HAP-1 (cell line): ENCODE measurements at regions not wholly inside any gene's neighbourhood (a gene's known extent, or its start where the extent isn't known, plus 50 kb on each side); places are given as distances from the start of the nearest gene placed in this dataset.

ENCODE experiments used
- DNase-seq, 2 experiments: peaks; one replicate each; pipeline ENCODE4 v3.0.0-alpha.2; 2016 to 2020; ENCODE audit warnings: low spot score in 2 of 2
- H3K27me3 ChIP-seq: fragments of 250-450 bp; sonication (Bioruptor Pico); 2 replicates; pipeline ENCODE4 v1.5.1; 2020; ENCODE audit warnings: low read depth, mild to moderate bottlenecking, moderate library complexity
- H3K36me3 ChIP-seq: fragments of 250-450 bp; sonication (Bioruptor Pico); replicated peaks from 2 replicates; pipeline ENCODE4 v1.5.1; 2020; ENCODE audit warnings: mild to moderate bottlenecking
- H3K4me1 ChIP-seq: fragments of 250-450 bp; sonication (Bioruptor Pico); 2 replicates; pipeline ENCODE4 v1.5.1; 2020; ENCODE audit warnings: mild to moderate bottlenecking
- H3K4me3 ChIP-seq: fragments of 250-450 bp; sonication (Bioruptor Pico); 2 replicates; pipeline ENCODE4 v1.5.1; 2020; ENCODE audit warnings: mild to moderate bottlenecking, moderate library complexity
- H3K9me3 ChIP-seq: fragments of 250-450 bp; sonication (Bioruptor Pico); 2 replicates; pipeline ENCODE4 v1.5.1; 2020; ENCODE audit warnings: mild to moderate bottlenecking, moderate library complexity
- in situ Hi-C: fragments of 300-500 bp; cut with MboI; formaldehyde crosslinking; loops from 3 replicates; pipeline ENCODE4 v1.14.3; 2020; ENCODE audit warnings: low sequenced_read_pairs, inconsistent platforms, mixed read lengths

- H3K27me3 ChIP-seq, result no peaks in the 10 kb centered on the region
- in situ Hi-C loops, result no loop called here
- H3K9me3 ChIP-seq, result no peaks in the 10 kb centered on the region
- no peaks in the 10 kb centered on the region for H3K36me3 ChIP-seq
- H3K4me3 ChIP-seq, result no peak overlapping the region
- no peak for DNase-seq
- H3K4me1 ChIP-seq, result no peaks in the 10 kb centered on the region
Observed at GRCh38 chr5:92455011-92455410, 1071.9 kb upstream of the ARRDC3 start.

GRCh38 chr5:92444888-92445287 lies 1061.8 kb upstream of the ARRDC3 start:
- in situ Hi-C loops, result no loop called here

DNA sequence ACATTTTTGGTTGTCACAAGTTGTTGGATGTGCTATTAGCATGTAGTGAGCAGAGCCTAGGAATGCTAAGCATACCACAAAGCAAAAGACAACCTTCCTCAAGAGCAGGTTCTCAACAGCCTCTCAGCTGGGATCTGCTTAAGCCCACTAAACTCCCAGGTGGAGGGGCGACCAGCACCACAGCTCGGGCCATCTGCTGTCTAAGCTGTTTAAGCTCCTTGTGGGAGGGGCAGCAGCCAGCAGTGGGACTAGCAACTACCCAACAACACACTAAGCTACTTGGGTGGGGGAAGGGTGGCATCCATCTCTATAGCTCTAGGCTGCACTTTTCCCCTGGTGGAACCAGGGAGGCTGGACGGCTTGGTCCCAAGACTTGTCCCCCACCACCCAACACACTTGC lies 1052.7 kb upstream of the ARRDC3 start:
- Histone ChIP-seq H3K9me3 (no peaks in the 10 kb centered on the region), H3K4me1 (no peaks in the 10 kb centered on the region), H3K4me3 (no peak overlapping the region), H3K27me3 (no peaks in the 10 kb centered on the region), H3K36me3 (no peaks in the 10 kb centered on the region)
- no peak for DNase-seq
- in situ Hi-C loops, result no loop called here

More at GRCh38 chr5:92444888-92445287, 1061.8 kb upstream of the ARRDC3 start:
- DNase-seq, result no peak
- Histone ChIP-seq H3K9me3 (no peaks in the 10 kb centered on the region), H3K36me3 (no peaks in the 10 kb centered on the region), H3K27me3 (no peaks in the 10 kb centered on the region), H3K4me1 (no peaks in the 10 kb centered on the region), H3K4me3 (no peak overlapping the region)

DNA sequence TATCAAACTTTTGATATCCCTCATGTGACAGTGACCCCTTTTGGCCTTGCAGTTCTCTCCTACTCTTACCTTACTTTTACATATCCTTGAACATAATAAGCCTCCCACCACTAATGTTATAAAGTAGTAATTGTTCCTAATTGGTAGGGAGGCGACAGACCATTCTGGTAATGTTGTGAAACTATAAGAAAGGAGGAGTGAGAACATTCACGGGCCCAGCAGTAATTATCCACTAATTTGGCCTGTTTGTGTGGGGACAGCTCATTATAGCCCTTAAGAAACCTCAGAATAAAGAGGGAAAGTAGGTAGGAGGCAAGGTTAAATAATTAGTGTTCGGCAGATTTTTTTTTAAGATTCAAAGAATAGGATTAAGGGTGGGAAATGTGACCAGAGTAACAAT lies 1046.5 kb upstream of the ARRDC3 start:
- no peaks in the 10 kb centered on the region for H3K27me3 ChIP-seq
- H3K4me3 ChIP-seq, result no peak overlapping the region
- DNase-seq, result no peak
- H3K36me3 ChIP-seq, result no peaks in the 10 kb centered on the region
- in situ Hi-C loops, result no loop called here
- H3K4me1 ChIP-seq, result no peaks in the 10 kb centered on the region
- H3K9me3 ChIP-seq, result no peaks in the 10 kb centered on the region

GRCh38 chr5:92428415-92428814 lies 1045.3 kb upstream of the ARRDC3 start:
- Histone ChIP-seq H3K27me3 (no peaks in the 10 kb centered on the region), H3K4me3 (no peak overlapping the region), H3K36me3 (no peaks in the 10 kb centered on the region), H3K9me3 (no peaks in the 10 kb centered on the region), H3K4me1 (no peaks in the 10 kb centered on the region)
- in situ Hi-C loops, result no loop called here
- no peak for DNase-seq

DNA sequence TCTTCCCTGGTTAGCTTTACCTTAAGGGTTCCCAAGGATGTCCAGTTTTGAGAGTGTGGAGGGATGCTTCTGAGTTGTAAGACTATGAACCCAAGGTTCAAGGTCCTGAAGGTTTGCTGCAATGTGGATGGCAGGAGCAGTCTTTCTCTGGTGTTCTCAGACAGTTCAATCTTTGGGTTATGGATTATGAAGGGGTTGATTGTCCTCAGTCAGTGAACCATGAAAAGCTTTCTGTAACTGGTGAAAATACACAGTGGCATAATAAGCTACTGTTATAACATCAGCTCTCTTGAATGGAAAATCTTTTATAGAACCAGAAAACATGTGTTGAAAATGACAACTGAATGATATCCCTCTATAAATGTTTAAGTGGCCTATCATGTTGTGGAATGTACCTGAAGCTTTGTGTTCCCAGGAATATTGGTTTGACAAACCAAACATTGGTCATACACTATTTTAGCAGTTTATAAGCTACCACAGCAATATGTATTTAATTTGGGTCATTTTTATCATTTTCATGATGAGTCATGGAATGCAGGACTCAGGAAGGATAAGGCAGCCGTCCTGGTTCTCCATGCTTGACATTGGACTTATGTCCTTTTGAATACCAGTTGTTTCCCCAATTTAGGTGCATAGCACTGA lies 1041.8 kb upstream of the ARRDC3 start:
- no peak overlapping the region for H3K4me3 ChIP-seq
- no peaks in the 10 kb centered on the region for H3K4me1 ChIP-seq
- no peak for DNase-seq
- in situ Hi-C loops, result no loop called here
- H3K9me3 ChIP-seq, result no peaks in the 10 kb centered on the region
- H3K27me3 ChIP-seq, result no peaks in the 10 kb centered on the region
- H3K36me3 ChIP-seq, result no peaks in the 10 kb centered on the region

DNA sequence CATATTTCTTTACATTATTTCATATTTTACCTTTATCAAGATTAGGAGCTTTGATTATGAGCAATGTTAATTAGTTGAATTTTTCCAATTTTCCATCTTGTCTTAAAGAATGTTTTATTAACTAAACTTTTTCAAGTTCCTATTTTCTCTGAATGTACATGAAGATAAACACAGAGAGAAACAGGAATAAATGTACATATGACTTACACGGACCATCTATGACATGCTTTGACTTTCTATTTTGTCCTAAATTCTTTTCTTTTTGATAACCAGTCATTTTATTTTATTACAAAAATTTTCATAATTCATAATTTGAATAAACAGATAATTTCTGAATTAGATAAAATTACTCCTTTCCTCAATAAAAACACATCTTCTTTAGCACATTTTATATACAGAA lies 1038.8 kb upstream of the ARRDC3 start:
- H3K36me3 ChIP-seq, result no peaks in the 10 kb centered on the region
- no peak overlapping the region for H3K4me3 ChIP-seq
- H3K4me1 ChIP-seq, result no peaks in the 10 kb centered on the region
- in situ Hi-C loops, result no loop called here
- no peaks in the 10 kb centered on the region; the same call in 1 of the 2 replicates for H3K9me3 ChIP-seq
- no peaks in the 10 kb centered on the region for H3K27me3 ChIP-seq
- DNase-seq, result no peak

GRCh38 chr5:92421196-92421595 lies 1038.1 kb upstream of the ARRDC3 start:
- H3K36me3 ChIP-seq, result no peaks in the 10 kb centered on the region
- no peaks in the 10 kb centered on the region for H3K27me3 ChIP-seq
- no peaks in the 10 kb centered on the region for H3K4me1 ChIP-seq
- in situ Hi-C loops, result no loop called here
- H3K9me3 ChIP-seq, result no peaks in the 10 kb centered on the region; the same call in 1 of the 2 replicates
- no peak for DNase-seq
- H3K4me3 ChIP-seq, result no peak overlapping the region

- in situ Hi-C loops, result no loop called here
- DNase-seq, result no peak
- Histone ChIP-seq H3K4me1 (no peaks in the 10 kb centered on the region), H3K36me3 (no peaks in the 10 kb centered on the region), H3K4me3 (no peak overlapping the region), H3K9me3 (no peaks in the 10 kb centered on the region; the same call in 1 of the 2 replicates), H3K27me3 (no peaks in the 10 kb centered on the region)
Observed at GRCh38 chr5:92419261-92419660, 1036.1 kb upstream of the ARRDC3 start.

DNA sequence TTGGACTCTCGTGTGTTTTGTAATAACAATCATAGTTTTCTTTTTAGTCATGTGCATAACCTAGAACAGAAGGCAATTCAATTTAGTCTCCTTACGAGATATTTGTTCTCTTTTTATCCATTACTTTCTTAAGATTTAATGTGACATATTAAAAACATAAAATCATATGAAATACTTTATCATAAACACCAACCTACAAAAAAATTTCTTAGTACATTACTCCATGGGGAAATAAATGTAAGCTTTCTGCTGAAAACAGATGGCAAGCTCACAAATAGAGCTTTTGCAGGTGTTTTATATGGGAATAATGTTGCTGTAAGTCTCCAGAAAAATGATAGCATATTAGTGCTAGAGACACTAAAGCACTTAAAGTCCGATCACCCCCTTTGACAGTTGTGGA lies 1035.2 kb upstream of the ARRDC3 start:
- Histone ChIP-seq H3K36me3 (no peaks in the 10 kb centered on the region), H3K4me3 (no peak overlapping the region), H3K27me3 (no peaks in the 10 kb centered on the region), H3K9me3 (no peaks in the 10 kb centered on the region; the same call in 1 of the 2 replicates), H3K4me1 (no peaks in the 10 kb centered on the region)
- DNase-seq, result no peak
- in situ Hi-C loops, result no loop called here

DNA sequence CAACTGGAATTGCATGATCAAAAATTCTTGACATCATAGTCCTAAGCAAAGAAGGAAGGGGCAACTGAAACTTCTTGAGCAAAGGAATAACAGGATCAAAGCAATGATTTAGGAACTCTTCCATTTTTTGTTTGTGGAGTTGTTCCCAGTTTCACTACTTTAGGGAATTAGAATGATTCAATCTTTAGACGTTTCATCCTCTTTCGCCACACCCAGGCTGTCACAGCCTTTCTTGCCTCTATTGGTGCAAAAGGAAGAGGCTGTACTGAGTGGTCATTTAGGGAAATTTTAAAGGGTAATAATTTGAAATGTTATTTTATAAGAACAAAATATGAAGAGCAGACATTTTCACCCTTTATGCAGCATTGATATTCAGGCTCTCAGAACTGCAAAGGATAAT lies 1026.0 kb upstream of the ARRDC3 start:
- no peak for DNase-seq
- H3K27me3 ChIP-seq, result no peaks in the 10 kb centered on the region
- in situ Hi-C loops, result no loop called here
- H3K4me1 ChIP-seq, result no peaks in the 10 kb centered on the region
- no peaks in the 10 kb centered on the region for H3K9me3 ChIP-seq
- H3K36me3 ChIP-seq, result no peaks in the 10 kb centered on the region
- no peak overlapping the region for H3K4me3 ChIP-seq

- H3K27me3 ChIP-seq, result no peaks in the 10 kb centered on the region
- no peak overlapping the region for H3K4me3 ChIP-seq
- H3K4me1 ChIP-seq, result no peaks in the 10 kb centered on the region
- no peaks in the 10 kb centered on the region for H3K9me3 ChIP-seq
- no peaks in the 10 kb centered on the region for H3K36me3 ChIP-seq
- DNase-seq, result no peak
- in situ Hi-C loops, result no loop called here
Observed at GRCh38 chr5:92402956-92403702, 1020.0 kb upstream of the ARRDC3 start.

DNA sequence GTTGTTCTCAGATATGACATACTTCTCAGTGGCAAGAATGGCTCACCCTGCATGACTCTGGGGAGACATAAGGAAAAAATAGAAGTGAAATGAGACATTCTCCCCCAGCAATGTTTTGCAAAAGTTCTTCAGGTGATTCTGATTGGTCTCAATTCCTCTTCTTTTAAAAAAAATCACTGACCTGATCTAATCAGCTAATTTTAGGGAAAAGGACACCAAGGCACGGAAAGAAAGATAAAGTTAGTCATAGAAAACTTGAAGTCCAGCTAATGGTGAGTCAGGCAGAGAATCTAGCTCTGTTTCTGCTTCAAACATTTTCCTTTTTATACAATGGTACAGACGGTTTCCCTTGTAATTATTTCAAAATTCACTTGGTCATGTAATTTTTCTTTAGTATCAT lies 1018.9 kb upstream of the ARRDC3 start:
- Histone ChIP-seq H3K36me3 (no peaks in the 10 kb centered on the region), H3K27me3 (no peaks in the 10 kb centered on the region), H3K4me1 (no peaks in the 10 kb centered on the region), H3K4me3 (no peak overlapping the region), H3K9me3 (no peaks in the 10 kb centered on the region)
- in situ Hi-C loops, result no loop called here
- no peak for DNase-seq

- DNase-seq, result peak; percentile 32 to 42
- no peak overlapping the region for H3K4me3 ChIP-seq
- no peaks in the 10 kb centered on the region for H3K27me3 ChIP-seq
- no peaks in the 10 kb centered on the region for H3K36me3 ChIP-seq
- no peaks in the 10 kb centered on the region for H3K9me3 ChIP-seq
- H3K4me1 ChIP-seq, result no peaks in the 10 kb centered on the region
- in situ Hi-C loops, result no loop called here
Observed at GRCh38 chr5:92401492-92401891, 1018.4 kb upstream of the ARRDC3 start.
